H1 (cell line): ENCODE measurements at regions not wholly inside any gene's neighbourhood (a gene's known extent, or its start where the extent isn't known, plus 50 kb on each side); places are given as distances from the start of the nearest gene placed in this dataset.

ENCODE experiments used
- CTCF ChIA-PET: fragments of 300-600 bp; sonication (Branson Sonifier 250); formaldehyde crosslinking; loops from one replicate; lab custom pipeline; 2021; ENCODE audit not compliant: partially characterized antibody; lab: Charles Lee
- POLR2A ChIA-PET: fragments of 300-600 bp; sonication (Branson Sonifier 250); formaldehyde crosslinking; loops from one replicate; lab custom pipeline; 2021; ENCODE audit warnings: inconsistent platforms; ENCODE audit not compliant: partially characterized antibody; lab: Charles Lee
- DNase-seq, 2 experiments: peaks; one replicate each; pipeline versions ENCODE4 v3.0.0 to v3.0.0-alpha.2; 2010 to 2022; ENCODE audit warnings: low spot score in 2 of 2, low read depth in 1 of 2, mixed read lengths in 1 of 2
- FAIRE-seq: peaks from 2 replicates; lab custom pipeline; 2011; peaks lifted over from hg19 to GRCh38; lab: Jason Lieb, UNC
- H2AFZ ChIP-seq: 2 replicates; pipeline ENCODE4 v1.8.1; 2012; ENCODE audit warnings: low read length, inconsistent platforms
- H2AK5ac ChIP-seq: 2 replicates; pipeline ENCODE4 v1.6.1; 2013; ENCODE audit warnings: low read depth, low read length
- H2BK120ac ChIP-seq: replicated peaks from 2 replicates; pipeline ENCODE3; 2013; ENCODE audit warnings: low read depth, low read length, inconsistent platforms
- H2BK12ac ChIP-seq: 2 replicates; pipeline ENCODE4 v1.6.1; 2013; ENCODE audit warnings: low read depth, low read length
- H2BK15ac ChIP-seq: 2 replicates; pipeline ENCODE4 v1.6.1; 2013; ENCODE audit warnings: low read length
- H2BK20ac ChIP-seq: 2 replicates; pipeline ENCODE4 v1.6.1; 2013; ENCODE audit warnings: low read length
- H2BK5ac ChIP-seq: 2 replicates; pipeline ENCODE4 v1.6.1; 2013; ENCODE audit warnings: low read depth, low read length
- H3K14ac ChIP-seq: 2 replicates; pipeline ENCODE4 v1.6.1; 2013; ENCODE audit warnings: inconsistent platforms; ENCODE audit not compliant: insufficient read length
- H3K18ac ChIP-seq: 2 replicates; pipeline ENCODE4 v1.6.1; 2013; ENCODE audit warnings: low read length; ENCODE audit errors: extremely low read depth
- H3K23ac ChIP-seq: 2 replicates; pipeline ENCODE4 v1.6.1; 2013; ENCODE audit warnings: inconsistent platforms; ENCODE audit not compliant: insufficient read length
- H3K23me2 ChIP-seq: 2 replicates; pipeline ENCODE4 v1.6.1; 2013; ENCODE audit warnings: low read depth, low read length
- H3K27ac ChIP-seq: 2 replicates; pipeline ENCODE4 v1.6.1; 2011; ENCODE audit warnings: low read depth, low read length, inconsistent platforms
- H3K27me3 ChIP-seq, 4 experiments: replicated peaks in 1 of 4; 1 replicate in 1 of 4; 2 replicates in 3 of 4; pipeline versions ENCODE4 v1.6.1 to v1.8.1; 2011 to 2013; ENCODE audit warnings: low read length in 3 of 4, mild to moderate bottlenecking in 3 of 4, inconsistent platforms in 2 of 4, mixed read lengths in 2 of 4, moderate library complexity in 1 of 4; ENCODE audit not compliant: control insufficient read depth in 3 of 4, insufficient read depth in 3 of 4; ENCODE audit errors: extremely low read depth in 1 of 4
- H3K36me3 ChIP-seq, 4 experiments: 2 replicates each; pipeline versions ENCODE4 v1.6.1 to v1.8.1; 2011 to 2013; ENCODE audit warnings: mild to moderate bottlenecking in 4 of 4, low read length in 3 of 4, moderate library complexity in 2 of 4, control low read depth in 1 of 4, inconsistent platforms in 1 of 4; ENCODE audit not compliant: insufficient read depth in 4 of 4, control insufficient read depth in 2 of 4
- H3K4ac ChIP-seq: replicated peaks from 2 replicates; pipeline ENCODE3; 2013; ENCODE audit warnings: low read length, low read depth, mixed read lengths, inconsistent platforms; ENCODE audit not compliant: insufficient read length
- H3K4me1 ChIP-seq, 4 experiments: replicated peaks in 1 of 4; 1 replicate in 1 of 4; 2 replicates in 3 of 4; pipeline versions ENCODE4 v1.6.1 to v1.8.1; 2011 to 2013; ENCODE audit warnings: low read length in 3 of 4, inconsistent platforms in 2 of 4, mixed read lengths in 1 of 4; ENCODE audit not compliant: insufficient read depth in 4 of 4, control insufficient read depth in 3 of 4
- H3K4me2 ChIP-seq, 2 experiments: 2 replicates each; pipeline versions ENCODE4 v1.6.1 to v1.8.1; 2011 to 2013; ENCODE audit warnings: low read depth in 2 of 2, low read length in 2 of 2, control low read depth in 1 of 2, inconsistent platforms in 1 of 2, mild to moderate bottlenecking in 1 of 2; ENCODE audit not compliant: insufficient read depth in 1 of 2
- H3K4me3 ChIP-seq, 4 experiments: fragments of 200-600, 300-600 bp in 1 of 4; sonication (generic), shearing (Covaris generic), sonication (Bioruptor Twin) in 1 of 4; 2 replicates each; pipeline versions ENCODE4 v1.5.1 to v1.8.1; 2011 to 2016; ENCODE audit warnings: low read length in 4 of 4, low read depth in 3 of 4, control low read depth in 2 of 4, inconsistent platforms in 2 of 4, mild to moderate bottlenecking in 2 of 4, mixed read lengths in 1 of 4, moderate library complexity in 1 of 4; ENCODE audit not compliant: insufficient read depth in 2 of 4; ENCODE audit errors: extremely low read depth in 1 of 4
- H3K56ac ChIP-seq: replicated peaks from 2 replicates; pipeline ENCODE3; 2013; ENCODE audit warnings: low read depth, mild to moderate bottlenecking, mixed read lengths, low read length, inconsistent platforms; ENCODE audit not compliant: insufficient read length
- H3K79me1 ChIP-seq: 2 replicates; pipeline ENCODE4 v1.6.1; 2013; ENCODE audit warnings: low read depth, low read length, control low read depth
- H3K79me2 ChIP-seq, 2 experiments: 2 replicates each; pipeline versions ENCODE4 v1.6.1 to v1.8.1; 2012 to 2013; ENCODE audit warnings: low read length in 2 of 2, mild to moderate bottlenecking in 2 of 2, inconsistent platforms in 1 of 2; ENCODE audit not compliant: insufficient read depth in 2 of 2, control insufficient read depth in 1 of 2
- H3K9ac ChIP-seq, 4 experiments: replicated peaks in 1 of 4; 1 replicate in 1 of 4; 2 replicates in 3 of 4; pipeline versions ENCODE4 v1.6.1 to v1.8.1; 2011 to 2013; ENCODE audit warnings: low read depth in 3 of 4, low read length in 3 of 4, control low read depth in 2 of 4, mild to moderate bottlenecking in 2 of 4, moderate library complexity in 2 of 4, inconsistent platforms in 1 of 4; ENCODE audit errors: extremely low read depth in 1 of 4
- H3K9me3 ChIP-seq, 2 experiments: 2 replicates each; pipeline versions ENCODE4 v1.6.1 to v1.8.1; 2012 to 2013; ENCODE audit warnings: mild to moderate bottlenecking in 2 of 2, moderate library complexity in 2 of 2, control low read depth in 1 of 2, inconsistent platforms in 1 of 2, low read depth in 1 of 2, low read length in 1 of 2, mixed read lengths in 1 of 2; ENCODE audit not compliant: insufficient read depth in 2 of 2
- H4K20me1 ChIP-seq, 2 experiments: replicated peaks in 1 of 2; 2 replicates each; pipeline versions ENCODE3 to v1.8.1; 2011 to 2013; ENCODE audit warnings: inconsistent platforms in 2 of 2, low read length in 2 of 2, mild to moderate bottlenecking in 1 of 2; ENCODE audit not compliant: insufficient read depth in 2 of 2, control insufficient read depth in 1 of 2
- H4K5ac ChIP-seq: 2 replicates; pipeline ENCODE4 v1.6.1; 2013; ENCODE audit warnings: low read length, low read depth, mixed read lengths, inconsistent platforms; ENCODE audit not compliant: insufficient read length
- H4K8ac ChIP-seq: 2 replicates; pipeline ENCODE4 v1.8.0; 2013; ENCODE audit warnings: mild to moderate bottlenecking, moderate library complexity, low read length, inconsistent platforms; ENCODE audit not compliant: insufficient read depth; ENCODE audit errors: extremely low read depth
- H4K91ac ChIP-seq: replicated peaks from 2 replicates; pipeline ENCODE3; 2013; ENCODE audit warnings: low read length, mixed read lengths, inconsistent platforms; ENCODE audit not compliant: insufficient read length
- CEBPB ChIP-seq: IDR thresholded peaks from 2 replicates; pipeline ENCODE4 v1.6.1; 2012; ENCODE audit warnings: low read depth, low read length
- CHD2 ChIP-seq: IDR thresholded peaks from 2 replicates; pipeline ENCODE4 v1.6.1; 2012; ENCODE audit warnings: low read length, improper control_type of control experiment
- E2F6 ChIP-seq: IDR thresholded peaks from 2 replicates; pipeline ENCODE4 v1.6.1; 2012; ENCODE audit warnings: inconsistent platforms
- EP300 ChIP-seq, 2 experiments: IDR thresholded peaks; 1 replicate in 1 of 2; 2 replicates in 1 of 2; pipeline ENCODE4 v1.6.1; 2011 to 2012; ENCODE audit warnings: low read depth in 2 of 2, low read length in 2 of 2, mild to moderate bottlenecking in 2 of 2, borderline replicate concordance in 1 of 2, inconsistent platforms in 1 of 2, moderate library complexity in 1 of 2
- GABPA ChIP-seq: IDR thresholded peaks from 2 replicates; pipeline ENCODE4 v1.6.1; 2011; ENCODE audit warnings: mild to moderate bottlenecking, low read length, moderate library complexity, borderline replicate concordance; ENCODE audit not compliant: insufficient read depth
- POLR2AphosphoS5 ChIP-seq: IDR thresholded peaks from 2 replicates; pipeline ENCODE4 v1.6.1; 2011; ENCODE audit warnings: low read depth, low read length
- RFX5 ChIP-seq: IDR thresholded peaks from 2 replicates; pipeline ENCODE4 v1.6.1; 2011; ENCODE audit warnings: low read depth, low read length, improper control_type of control experiment, borderline replicate concordance
- RNF2 ChIP-seq: fragments of 200-900, 300-1000 bp; sonication (generic); IDR thresholded peaks from 2 replicates; pipeline ENCODE4 v1.7.1; 2016; ENCODE audit warnings: borderline replicate concordance, low read depth, mild to moderate bottlenecking, antibody characterized with exemption, low read length; ENCODE audit not compliant: poor library complexity, severe bottlenecking; ENCODE audit errors: missing control alignments
- SIN3A ChIP-seq, 2 experiments: IDR thresholded peaks in 1 of 2; conservative IDR thresholded peaks in 1 of 2; 2 replicates each; pipeline ENCODE4 v1.6.1; 2011 to 2012; ENCODE audit warnings: low read length in 2 of 2, improper control_type of control experiment in 1 of 2, low read depth in 1 of 2, mild to moderate bottlenecking in 1 of 2
- USF2 ChIP-seq: IDR thresholded peaks from 2 replicates; pipeline ENCODE4 v1.6.1; 2011; ENCODE audit warnings: low read length, improper control_type of control experiment
- YY1 ChIP-seq: IDR thresholded peaks from 2 replicates; pipeline ENCODE4 v1.6.1; 2011; ENCODE audit warnings: low read depth, mild to moderate bottlenecking, low read length
- ZNF274 ChIP-seq: IDR thresholded peaks from 2 replicates; pipeline ENCODE4 v1.7.0; 2012; ENCODE audit warnings: low read length, borderline replicate concordance; ENCODE audit errors: extremely low read depth
- WGBS, 2 experiments: shearing (Covaris generic) in 1 of 2; methylation state at CpG; one replicate each; pipeline versions ENCODE4 v1.1.6 to v1.1.7; 2013 to 2015; ENCODE audit warnings: low lambda C conversion rate in 2 of 2, mixed read lengths in 2 of 2, inconsistent platforms in 1 of 2, low coverage in 1 of 2, missing lambda C conversion rate in 1 of 2; ENCODE audit not compliant: insufficient replicate concordance in 2 of 2, insufficient coverage in 1 of 2, insufficient read length in 1 of 2; ENCODE audit errors: extremely low coverage in 1 of 2, missing lambda C conversion rate in 1 of 2; 5-methylcytosine and 5-hydroxymethylcytosine counted together

GRCh38 chr20:7500231-7500663 is 440.0 kb downstream of the HAO1 start:
- no peak overlapping the region for H2AK5ac ChIP-seq
- DNase-seq (no peak), FAIRE-seq (no peak)
- H3K4ac ChIP-seq: no peak overlapping the region
- no peak overlapping the region for H2BK120ac ChIP-seq
- no peaks in the 10 kb centered on the region for H3K27me3 ChIP-seq
- no peak overlapping the region for H2AFZ ChIP-seq
- H3K9me3 ChIP-seq: no peaks in the 10 kb centered on the region
- H3K23me2 ChIP-seq: no peaks in the 10 kb centered on the region
- no peak overlapping the region for H3K56ac ChIP-seq
- H3K4me3 ChIP-seq: no peak overlapping the region
- H3K36me3 ChIP-seq: no peaks in the 10 kb centered on the region
- 100% methylated on average over 1 of the region's 1 CpG; no CpG with 5 or more reads in 1 of the 2 experiments for WGBS, 2 experiments
- no peak overlapping the region for H2BK20ac ChIP-seq
- no peak overlapping the region for H4K5ac ChIP-seq
- no peak overlapping the region for H2BK15ac ChIP-seq
- no peak overlapping the region for H3K23ac ChIP-seq
- no peak overlapping the region for H2BK12ac ChIP-seq
- H4K8ac ChIP-seq: no peak overlapping the region
- no peaks in the 10 kb centered on the region for H3K79me2 ChIP-seq
- no peak overlapping the region for H3K18ac ChIP-seq
- CTCF ChIA-PET: interaction anchor here (1.1 kb wide), 1 partner anchor 10 kb away, joined by 3 read pairs; no protein-coding TSS in a partner anchor
- H3K79me1 ChIP-seq: no peaks in the 10 kb centered on the region
- H3K4me1 ChIP-seq: peaks cover 0 to 3% (median 0%) of the 10 kb centered on the region in 4 experiments; a peak in 1 of 7 replicates
- no peak overlapping the region for H3K27ac ChIP-seq
- H2BK5ac ChIP-seq: no peak overlapping the region
- POLR2A ChIA-PET: no interaction called here
- H3K4me2 ChIP-seq: no peak overlapping the region
- no peak overlapping the region for H4K91ac ChIP-seq
- no peak overlapping the region for H3K14ac ChIP-seq
- H4K20me1 ChIP-seq: no peaks in the 10 kb centered on the region
- H3K9ac ChIP-seq: no peak overlapping the region
- TF ChIP-seq POLR2AphosphoS5 (no peak), ZNF274 (no peak), RNF2 (no peak), SIN3A (conservative IDR thresholded peaks at IDR 0.05 in 1 of 2, IDR thresholded peaks at IDR 0.05 in 1 of 2; ENCODE audit: low read depth in 1 of 2, low read length in 2 of 2) (no peak), YY1 (no peak), RFX5 (no peak), E2F6 (no peak), CEBPB (no peak), CHD2 (no peak), GABPA (no peak), EP300 (IDR thresholded peaks at IDR 0.05; ENCODE audit: borderline replicate concordance in 1 of 2, low read depth in 2 of 2, low read length in 2 of 2) (no peak), USF2 (no peak)
